HK-2 (cell line): ENCODE measurements at regions not wholly inside any gene's neighbourhood (a gene's known extent, or its start where the extent isn't known, plus 50 kb on each side); places are given as distances from the start of the nearest gene placed in this dataset.

Source experiments
- DNase-seq: peaks from one replicate; pipeline ENCODE4 v3.0.0-alpha.2; 2018; ENCODE audit not compliant: unreplicated experiment

DNA sequence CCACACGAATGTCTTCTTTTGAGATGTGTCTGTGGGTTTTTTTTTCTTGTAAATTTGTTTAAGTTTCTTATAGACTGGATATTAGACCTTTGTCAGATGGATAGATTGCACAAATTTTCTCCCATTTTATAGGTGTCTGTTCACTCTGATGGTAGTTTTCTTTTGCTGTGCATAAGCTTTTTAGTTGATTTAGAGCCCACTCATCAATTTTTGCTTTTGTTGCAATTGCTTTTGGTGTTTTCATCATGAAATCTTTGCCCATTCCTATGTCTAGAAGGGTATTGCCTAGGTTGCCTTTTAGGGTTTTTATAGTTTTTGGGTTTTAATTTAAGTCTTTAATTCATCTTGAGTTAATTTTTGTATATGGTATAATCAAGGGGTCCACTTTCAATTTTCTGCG, 57.7 kb downstream of the NKX2-2 start:
- DNase-seq: no peak

GRCh38 chr20:21453690-21454089, 56.4 kb upstream of the NKX2-4 start:
- no peak for DNase-seq

DNA sequence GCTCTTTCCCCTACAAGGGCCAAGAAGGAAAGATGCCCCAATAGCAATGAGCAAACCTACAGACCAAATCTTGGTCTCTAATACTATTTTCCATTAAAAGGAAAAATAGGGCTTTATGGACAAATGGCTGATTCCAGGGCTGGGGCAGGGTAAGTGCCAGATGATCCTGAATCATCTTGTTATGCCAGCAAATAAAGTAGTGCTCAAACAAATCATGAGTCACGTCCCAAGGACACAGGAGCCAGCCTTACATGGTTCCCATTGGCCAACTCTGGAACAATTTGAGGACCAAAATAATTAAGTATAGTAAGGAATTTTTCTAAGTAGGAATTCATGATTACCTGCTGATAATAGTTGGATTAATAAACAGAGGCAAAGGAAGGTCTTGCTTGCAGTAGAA, 53.2 kb upstream of the NKX2-4 start:
- peak; percentile 6 for DNase-seq
